Mesodermal cell (in vitro differentiated cells): ENCODE measurements at regions not wholly inside any gene's neighbourhood (a gene's known extent, or its start where the extent isn't known, plus 50 kb on each side); places are given as distances from the start of the nearest gene placed in this dataset.

Experiments
- H3K27ac ChIP-seq: 2 replicates; pipeline ENCODE4 v1.7.0; 2013; ENCODE audit warnings: mild to moderate bottlenecking, low read depth, low read length, moderate library complexity; ENCODE audit not compliant: severe bottlenecking
- H3K36me3 ChIP-seq: 2 replicates; pipeline ENCODE4 v1.7.1; 2013; ENCODE audit warnings: mild to moderate bottlenecking, low read length, moderate library complexity; ENCODE audit not compliant: control insufficient read depth, insufficient read depth
- H3K4me1 ChIP-seq: one replicate; pipeline ENCODE4 v1.7.1; 2013; ENCODE audit warnings: mild to moderate bottlenecking, low read length; ENCODE audit not compliant: insufficient read depth, control insufficient read depth, poor library complexity, severe bottlenecking
- H3K4me3 ChIP-seq: 2 replicates; pipeline ENCODE4 v1.7.0; 2013; ENCODE audit warnings: low read length, control low read depth, mild to moderate bottlenecking; ENCODE audit not compliant: insufficient read depth, poor library complexity, severe bottlenecking; ENCODE audit errors: extremely low read depth
- H3K9me3 ChIP-seq: 2 replicates; pipeline ENCODE4 v1.7.1; 2013; ENCODE audit warnings: mild to moderate bottlenecking, low read length, moderate library complexity; ENCODE audit not compliant: control insufficient read depth
- whole genome bisulfite sequencing, 2 experiments: methylation state at CpG; one replicate each; pipeline ENCODE4 v1.1.5; 2013; ENCODE audit warnings: missing lambda C conversion rate in 2 of 2; ENCODE audit not compliant: insufficient coverage in 2 of 2; 5-methylcytosine and 5-hydroxymethylcytosine counted together

GRCh38 chr2:41431756-41432155 is 616.1 kb upstream of the PKDCC start:
- H3K27ac ChIP-seq: no peak overlapping the region
- H3K4me1 ChIP-seq: no peaks in the 10 kb centered on the region
- no CpG with 5 or more reads among the region's 2 CpGs for WGBS, 2 experiments
- H3K4me3 ChIP-seq: no peak overlapping the region
- no peaks in the 10 kb centered on the region for H3K9me3 ChIP-seq
- H3K36me3 ChIP-seq: no peaks in the 10 kb centered on the region

- Histone ChIP-seq H3K27ac (no peak overlapping the region), H3K4me1 (no peaks in the 10 kb centered on the region), H3K36me3 (no peaks in the 10 kb centered on the region), H3K9me3 (no peaks in the 10 kb centered on the region), H3K4me3 (no peak overlapping the region)
- WGBS, 2 experiments: no CpG with 5 or more reads among the region's 1 CpG
Measured at GRCh38 chr2:41432459-41432858, 615.4 kb upstream of the PKDCC start.

- 86 to 100% methylated on average over 1 of the region's 3 CpGs for WGBS, 2 experiments
- no peaks in the 10 kb centered on the region for H3K9me3 ChIP-seq
- no peak overlapping the region for H3K4me3 ChIP-seq
- H3K4me1 ChIP-seq: no peaks in the 10 kb centered on the region
- H3K27ac ChIP-seq: no peak overlapping the region
- no peaks in the 10 kb centered on the region for H3K36me3 ChIP-seq
Measured at GRCh38 chr2:41434991-41435390, 612.8 kb upstream of the PKDCC start.

GRCh38 chr2:41441958-41442357 is 605.9 kb upstream of the PKDCC start:
- no peaks in the 10 kb centered on the region for H3K36me3 ChIP-seq
- no peaks in the 10 kb centered on the region for H3K9me3 ChIP-seq
- H3K4me3 ChIP-seq: no peak overlapping the region
- no peaks in the 10 kb centered on the region for H3K4me1 ChIP-seq
- no peak overlapping the region for H3K27ac ChIP-seq

GRCh38 chr2:41445865-41446264 is 602.0 kb upstream of the PKDCC start:
- 67 to 73% methylated on average over 2 of the region's 4 CpGs for WGBS, 2 experiments

GRCh38 chr2:41446266-41446665 is 601.6 kb upstream of the PKDCC start:
- Histone ChIP-seq H3K36me3 (no peaks in the 10 kb centered on the region), H3K9me3 (no peaks in the 10 kb centered on the region), H3K4me1 (no peaks in the 10 kb centered on the region), H3K4me3 (no peak overlapping the region), H3K27ac (no peak overlapping the region)
- WGBS, 2 experiments: no CpG with 5 or more reads among the region's 1 CpG

More at GRCh38 chr2:41445865-41446264, 602.0 kb upstream of the PKDCC start:
- Histone ChIP-seq H3K36me3 (no peaks in the 10 kb centered on the region), H3K27ac (no peak overlapping the region), H3K4me1 (no peaks in the 10 kb centered on the region), H3K4me3 (no peak overlapping the region), H3K9me3 (no peaks in the 10 kb centered on the region)

GRCh38 chr2:41448221-41448620 is 599.6 kb upstream of the PKDCC start:
- Histone ChIP-seq H3K36me3 (no peaks in the 10 kb centered on the region), H3K4me3 (no peak overlapping the region), H3K4me1 (no peaks in the 10 kb centered on the region), H3K9me3 (no peaks in the 10 kb centered on the region), H3K27ac (no peak overlapping the region)
- WGBS, 2 experiments: 100% methylated on average over 1 of the region's 1 CpG; no CpG with 5 or more reads in 1 of the 2 experiments

GRCh38 chr2:41457026-41457425 is 590.8 kb upstream of the PKDCC start:
- no peak overlapping the region for H3K4me3 ChIP-seq
- no peaks in the 10 kb centered on the region for H3K4me1 ChIP-seq
- H3K36me3 ChIP-seq: no peaks in the 10 kb centered on the region
- no peak overlapping the region for H3K27ac ChIP-seq
- H3K9me3 ChIP-seq: no peaks in the 10 kb centered on the region
- 81 to 90% methylated on average over 2 of the region's 3 CpGs for WGBS, 2 experiments

- H3K27ac ChIP-seq: no peak overlapping the region
- no CpG with 5 or more reads among the region's 1 CpG for WGBS, 2 experiments
Measured at GRCh38 chr2:41460661-41461060, 587.2 kb upstream of the PKDCC start.

GRCh38 chr2:41464395-41464794 is 583.4 kb upstream of the PKDCC start:
- Histone ChIP-seq H3K27ac (no peak overlapping the region), H3K9me3 (no peaks in the 10 kb centered on the region), H3K36me3 (no peaks in the 10 kb centered on the region)

More at GRCh38 chr2:41460661-41461060, 587.2 kb upstream of the PKDCC start:
- Histone ChIP-seq H3K4me1 (no peaks in the 10 kb centered on the region), H3K4me3 (no peak overlapping the region), H3K9me3 (no peaks in the 10 kb centered on the region), H3K36me3 (no peaks in the 10 kb centered on the region)

GRCh38 chr2:41475959-41476358 is 571.9 kb upstream of the PKDCC start:
- H3K9me3 ChIP-seq: no peaks in the 10 kb centered on the region
- no peak overlapping the region for H3K27ac ChIP-seq
- H3K4me3 ChIP-seq: no peak overlapping the region
- 92 to 93% methylated on average over 2 to 3 of the region's 3 CpGs for WGBS, 2 experiments
- H3K36me3 ChIP-seq: no peaks in the 10 kb centered on the region
- no peaks in the 10 kb centered on the region for H3K4me1 ChIP-seq

More at GRCh38 chr2:41464395-41464794, 583.4 kb upstream of the PKDCC start:
- Histone ChIP-seq H3K4me3 (no peak overlapping the region), H3K4me1 (no peaks in the 10 kb centered on the region)

- H3K27ac ChIP-seq: no peak overlapping the region
- H3K4me3 ChIP-seq: no peak overlapping the region
- WGBS, 2 experiments: 100% methylated on average over 1 to 2 of the region's 4 CpGs
- H3K4me1 ChIP-seq: no peaks in the 10 kb centered on the region
- no peaks in the 10 kb centered on the region for H3K36me3 ChIP-seq
- no peaks in the 10 kb centered on the region for H3K9me3 ChIP-seq
Measured at GRCh38 chr2:41482659-41483058, 565.2 kb upstream of the PKDCC start.
